GM23248 (cell line): ENCODE measurements at regions not wholly inside any gene's neighbourhood (a gene's known extent, or its start where the extent isn't known, plus 50 kb on each side); places are given as distances from the start of the nearest gene placed in this dataset.

Experiments used
- EZH2 ChIP-seq: fragments of 200-600 bp; sonication (generic); IDR thresholded peaks from 2 replicates; pipeline ENCODE4 v1.6.1; 2018; ENCODE audit warnings: antibody characterized with exemption, mild to moderate bottlenecking; ENCODE audit not compliant: insufficient read depth, poor library complexity, severe bottlenecking
- EZH2phosphoT487 ChIP-seq: fragments of 200-600 bp; sonication (generic); IDR thresholded peaks from 2 replicates; pipeline ENCODE4 v1.6.1; 2018; ENCODE audit warnings: antibody characterized with exemption, moderate library complexity, mild to moderate bottlenecking, low read depth; ENCODE audit not compliant: insufficient read depth

DNA sequence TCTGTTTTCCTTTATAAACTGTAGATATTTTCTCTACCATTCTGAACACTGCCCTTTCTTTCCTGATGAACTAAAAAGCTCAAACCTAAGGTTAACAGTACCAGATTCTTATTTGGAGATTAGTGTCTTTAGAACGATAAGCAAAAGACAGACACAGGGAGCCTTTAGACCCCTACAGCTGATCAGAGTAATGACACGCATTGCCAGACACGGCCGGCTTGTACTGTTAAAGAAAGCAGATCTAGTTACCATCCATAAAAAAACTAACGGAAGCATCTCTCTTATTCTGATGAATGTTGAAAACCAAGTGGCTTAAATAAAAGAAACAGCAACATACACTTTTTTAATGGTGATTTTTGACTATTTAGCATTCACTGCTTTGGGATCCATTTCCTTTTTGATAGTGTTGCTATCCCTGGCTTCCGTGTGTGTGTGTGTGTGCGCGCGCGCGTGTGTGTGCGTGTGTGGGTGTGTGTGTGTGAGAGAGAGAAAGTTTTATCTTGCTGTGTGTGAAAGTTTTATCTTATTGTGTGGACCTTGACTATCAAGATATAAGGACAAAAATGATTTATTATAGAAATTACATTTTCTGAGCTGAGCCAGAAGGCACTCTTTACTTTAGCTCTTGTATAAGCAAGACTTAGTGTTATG lies 95.6 kb upstream of the SLC35B3 start:
- TF ChIP-seq EZH2, result no peak
- TF ChIP-seq EZH2phosphoT487, result no peak
